Hematopoietic multipotent progenitor cell treated with erythropoietin and hydrocortisone succinate and interleukin-3 and kit ligand, for 4 days (in vitro differentiated cells): ENCODE measurements at regions not wholly inside any gene's neighbourhood (a gene's known extent, or its start where the extent isn't known, plus 50 kb on each side); places are given as distances from the start of the nearest gene placed in this dataset.
"Not testable (repeated sequence)": the region's sequence is repeated elsewhere in the genome, so short reads cannot be mapped to it uniquely, and the experiment has no call there.

ENCODE experiments used
- DNase-seq: peaks from one replicate; pipeline ENCODE4 v3.0.0-alpha.2; 2015

DNA sequence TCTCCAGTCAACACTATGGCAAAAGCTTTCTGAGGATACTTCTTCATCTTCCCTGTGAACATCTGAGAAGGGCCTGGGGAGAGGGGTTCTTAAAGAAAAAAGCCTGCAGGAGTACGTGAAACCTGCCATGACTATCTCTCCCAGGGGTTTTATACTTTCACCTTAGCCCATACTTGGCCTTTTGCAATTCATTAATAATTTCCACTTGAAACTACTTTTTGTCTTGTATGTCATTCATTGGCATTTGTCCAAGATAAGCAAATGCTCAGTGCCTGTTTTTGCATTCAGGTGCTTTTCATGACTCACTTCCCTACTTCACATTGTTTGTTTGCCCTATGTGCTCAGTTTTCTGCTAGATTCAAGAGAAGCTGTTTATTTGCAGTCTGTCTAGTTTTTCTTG, 580.3 kb upstream of the GJE1 start:
- DNase-seq, result peak; percentile 11

DNA sequence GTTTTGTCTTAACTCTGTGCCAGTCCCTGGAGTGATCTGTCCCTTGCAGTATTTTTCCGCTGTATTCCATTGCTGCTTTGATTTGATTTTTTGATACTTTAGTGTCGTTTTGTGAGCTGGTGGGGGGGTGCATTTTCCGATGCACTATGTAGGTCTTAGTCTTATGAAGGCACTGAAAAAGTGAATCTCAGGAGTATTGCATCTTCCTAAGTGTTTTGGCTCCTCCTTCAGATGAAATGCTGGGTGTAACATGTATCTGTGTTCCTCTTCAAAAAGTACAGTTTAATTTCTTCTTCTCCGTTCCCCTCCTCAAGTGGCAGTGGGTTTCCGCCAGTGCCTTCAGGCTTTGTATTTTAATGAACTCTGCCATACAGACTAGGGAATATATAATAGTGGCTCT, 580.7 kb upstream of the GJE1 start:
- DNase-seq, result no peak

GRCh38 chr6:141551318-141551717, 581.4 kb upstream of the GJE1 start:
- no peak for DNase-seq

- no peak for DNase-seq
Measured at GRCh38 chr6:141550471-141550870, 582.3 kb upstream of the GJE1 start.

GRCh38 chr6:141548966-141549365, 583.8 kb upstream of the GJE1 start:
- DNase-seq, result no peak

GRCh38 chr6:141541581-141542324, 591.0 kb upstream of the GJE1 start:
- DNase-seq, result no peak

DNA sequence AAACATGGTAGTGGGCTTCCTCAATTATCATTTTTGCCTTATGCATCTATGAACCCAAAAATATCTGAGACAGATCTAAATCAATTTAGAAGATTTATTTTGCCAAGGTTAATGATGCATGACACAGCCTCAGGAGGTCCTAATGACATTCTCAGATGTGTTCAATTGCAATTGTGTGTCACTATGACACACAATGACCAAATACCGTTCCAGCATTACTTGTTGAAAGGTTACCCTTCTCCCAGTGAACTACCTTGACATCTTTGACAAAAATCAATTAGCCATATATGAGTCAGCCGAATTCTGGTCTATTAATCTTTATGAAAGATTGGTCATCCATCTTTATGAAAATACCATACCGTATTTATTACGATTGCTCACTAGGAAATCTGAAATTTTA, 592.5 kb upstream of the GJE1 start:
- DNase-seq, result no peak

- DNase-seq, result no peak
Measured at GRCh38 chr6:141539617-141540016, 593.1 kb upstream of the GJE1 start.

DNA sequence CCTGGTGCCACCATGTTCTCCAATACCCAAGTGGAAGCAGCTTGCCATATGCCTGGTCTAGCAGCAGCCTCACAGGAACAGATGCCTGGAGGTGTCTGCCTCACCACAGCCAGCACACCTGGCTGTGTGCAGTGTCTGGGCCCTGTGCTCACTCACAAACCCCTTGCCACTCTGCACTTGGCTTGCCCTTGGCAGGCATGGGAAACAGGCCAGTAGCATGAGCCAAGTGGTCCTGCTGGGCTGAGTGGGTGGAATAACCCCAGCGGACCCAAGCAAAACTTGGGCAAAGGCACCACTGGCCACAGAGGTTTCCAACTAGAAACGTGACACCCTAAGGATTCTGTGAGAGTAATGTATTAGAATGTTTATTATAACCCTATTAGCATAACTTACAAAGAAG, 600.5 kb upstream of the GJE1 start:
- no peak for DNase-seq

- no peak for DNase-seq
Measured at GRCh38 chr6:141531040-141531439, 601.7 kb upstream of the GJE1 start.

DNA sequence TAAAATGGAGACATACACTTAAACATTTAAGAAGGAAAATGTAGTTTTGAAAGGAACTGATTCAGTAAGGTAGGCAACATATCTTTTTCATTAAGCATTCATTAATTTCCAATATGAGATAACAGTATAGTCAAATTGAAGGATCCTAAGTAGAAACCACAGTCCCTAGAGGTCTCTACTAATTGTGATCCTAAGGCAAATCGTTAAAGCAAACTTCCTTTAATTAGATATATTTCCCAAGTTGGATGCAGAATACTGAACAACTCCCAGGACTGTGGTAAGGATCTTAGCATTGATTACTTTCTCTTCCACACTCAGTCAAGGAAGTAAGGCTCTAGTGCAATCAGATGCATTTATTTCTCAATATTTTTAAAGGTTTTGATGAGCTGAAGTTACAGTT, 604.1 kb upstream of the GJE1 start:
- no peak for DNase-seq

DNA sequence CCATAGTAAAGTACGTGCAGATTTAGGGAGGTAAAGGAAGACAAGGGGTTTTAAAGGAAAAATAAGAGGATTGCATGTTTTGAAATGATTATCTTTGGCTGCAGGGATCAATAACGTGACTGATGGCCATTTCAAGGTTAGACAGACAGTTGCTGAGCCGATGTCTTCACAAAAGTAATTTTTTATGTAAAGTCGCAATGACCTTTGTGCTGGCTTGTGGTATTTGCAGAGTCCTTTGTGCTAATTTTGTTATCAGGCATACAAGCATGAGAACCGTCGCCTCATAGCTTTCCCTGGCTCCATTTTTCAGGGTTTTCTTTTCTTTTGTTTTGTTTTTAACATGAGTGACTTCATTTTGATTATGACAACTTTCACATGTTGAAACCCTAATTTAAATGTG, 605.7 kb upstream of the GJE1 start:
- DNase-seq, result no peak

DNA sequence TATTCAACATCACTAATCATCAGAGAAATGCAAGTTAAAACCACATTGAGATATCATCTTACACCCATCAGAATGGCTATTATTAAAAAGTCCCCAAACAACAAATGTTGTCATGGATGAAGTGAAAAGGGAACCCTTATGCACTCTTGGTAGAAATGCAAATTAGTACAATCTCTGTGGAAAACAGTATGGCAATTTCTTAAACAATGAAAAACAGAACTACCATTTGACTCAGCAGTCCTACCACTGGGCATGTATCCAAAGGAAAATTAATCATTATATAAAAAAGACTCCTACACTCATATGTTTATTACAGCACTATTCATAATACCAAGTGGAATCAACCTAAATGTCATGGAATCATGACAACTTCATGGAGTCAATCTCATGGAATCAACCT, 611.3 kb upstream of the GJE1 start:
- no peak for DNase-seq

DNA sequence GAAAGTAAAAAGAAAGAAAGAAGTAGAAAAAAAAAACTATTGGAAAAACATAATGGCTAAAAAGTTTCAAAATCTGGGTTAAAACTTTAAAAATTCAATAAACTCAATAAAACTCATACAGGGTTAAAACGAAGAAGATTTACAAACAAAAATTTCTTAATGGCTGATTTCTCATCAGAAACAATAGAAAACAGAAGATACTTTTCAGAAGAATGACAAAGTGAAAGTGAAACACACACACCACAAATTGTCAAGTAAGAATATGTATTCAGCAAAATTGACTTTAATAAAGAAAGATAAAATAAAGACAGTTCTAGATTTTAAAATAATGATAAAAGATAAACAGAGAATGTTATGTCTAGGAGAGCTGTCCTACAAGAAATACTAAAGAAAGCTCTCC, 618.9 kb upstream of the GJE1 start:
- DNase-seq, result peak; percentile 10

GRCh38 chr6:141510803-141511202, 621.9 kb upstream of the GJE1 start:
- DNase-seq, result no peak

DNA sequence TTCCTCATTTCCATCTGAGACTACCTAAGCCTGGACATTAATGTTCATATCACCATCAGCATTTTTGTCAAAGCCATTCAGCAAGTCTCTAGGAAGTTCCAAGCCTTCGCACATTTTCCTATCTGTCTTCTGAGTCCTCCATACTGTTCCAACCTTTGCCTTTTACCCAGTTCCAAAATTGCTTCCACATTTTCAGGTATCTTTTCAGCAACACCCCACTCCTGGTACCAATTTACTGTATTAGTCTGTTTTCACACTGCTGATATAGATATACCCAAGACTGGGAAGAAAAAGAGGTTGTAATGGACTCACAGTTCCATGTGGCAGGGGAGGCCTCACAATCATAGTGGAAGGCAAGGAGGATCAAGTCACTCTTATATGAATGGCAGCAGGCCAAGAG, 626.7 kb upstream of the GJE1 start:
- not testable (repeated sequence) for DNase-seq

GRCh38 chr6:141504318-141504717, 628.4 kb upstream of the GJE1 start:
- DNase-seq, result not testable (repeated sequence)

DNA sequence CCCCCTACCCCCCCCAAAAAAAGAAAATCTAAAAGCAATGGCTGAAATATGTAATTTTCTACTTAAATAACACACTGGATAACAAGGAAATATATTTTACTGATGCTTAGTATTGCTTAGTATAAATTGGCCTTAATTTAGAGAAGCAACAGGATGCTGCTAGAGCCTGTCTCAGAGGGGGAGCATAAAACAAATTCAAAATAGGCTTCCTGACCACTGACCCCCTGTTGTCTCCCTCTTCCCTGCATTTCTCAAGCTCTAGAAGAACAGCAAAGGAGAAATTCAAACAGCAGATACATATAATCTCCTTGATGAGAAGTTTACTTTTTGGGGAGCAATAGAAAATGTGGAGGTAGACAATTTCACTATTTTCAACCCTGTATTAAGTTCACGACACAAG, 631.1 kb upstream of the GJE1 start:
- DNase-seq, result no peak

- DNase-seq, result no peak
Measured at GRCh38 chr6:141498977-141499376, 633.7 kb upstream of the GJE1 start.

- no peak for DNase-seq
Measured at GRCh38 chr6:141492521-141493284, 640.0 kb upstream of the GJE1 start.

DNA sequence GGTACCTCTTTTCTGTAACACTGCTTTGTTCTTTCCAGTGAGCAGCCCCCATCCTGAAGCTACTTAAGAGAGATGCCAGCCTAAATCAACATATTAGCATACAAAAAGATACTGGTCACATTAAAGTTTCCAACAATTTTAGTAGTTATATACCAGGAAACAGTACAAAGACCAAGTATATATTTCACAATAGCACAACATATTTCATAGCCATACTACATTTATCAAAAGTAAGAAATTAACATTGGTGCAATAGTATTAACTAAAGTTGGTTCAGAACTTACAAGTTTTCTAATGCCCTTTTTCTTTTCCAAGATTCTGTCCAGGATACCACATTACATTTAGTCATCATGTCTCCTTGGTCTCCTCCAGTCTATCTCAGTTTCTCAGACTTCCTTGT, 641.0 kb upstream of the GJE1 start:
- no peak for DNase-seq

DNA sequence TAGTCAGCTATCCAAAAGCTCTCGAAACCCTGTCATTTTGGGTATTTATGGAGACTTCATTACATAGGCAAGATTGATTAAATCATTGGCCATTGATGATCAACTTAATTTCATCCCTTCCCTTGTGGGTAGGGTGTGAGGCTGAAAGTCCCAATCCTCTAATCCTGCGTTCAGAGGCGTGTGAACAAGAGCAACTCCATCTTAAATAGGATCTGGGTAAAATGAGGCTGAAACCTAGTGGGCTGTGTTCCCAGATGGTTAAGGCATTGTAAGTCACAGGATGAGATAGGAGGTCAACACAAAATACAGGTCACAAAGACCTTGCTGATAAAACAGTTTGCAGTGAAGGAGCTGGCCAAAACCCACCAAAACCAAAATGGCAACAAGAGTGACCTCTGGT, 641.7 kb upstream of the GJE1 start:
- no peak for DNase-seq

DNA sequence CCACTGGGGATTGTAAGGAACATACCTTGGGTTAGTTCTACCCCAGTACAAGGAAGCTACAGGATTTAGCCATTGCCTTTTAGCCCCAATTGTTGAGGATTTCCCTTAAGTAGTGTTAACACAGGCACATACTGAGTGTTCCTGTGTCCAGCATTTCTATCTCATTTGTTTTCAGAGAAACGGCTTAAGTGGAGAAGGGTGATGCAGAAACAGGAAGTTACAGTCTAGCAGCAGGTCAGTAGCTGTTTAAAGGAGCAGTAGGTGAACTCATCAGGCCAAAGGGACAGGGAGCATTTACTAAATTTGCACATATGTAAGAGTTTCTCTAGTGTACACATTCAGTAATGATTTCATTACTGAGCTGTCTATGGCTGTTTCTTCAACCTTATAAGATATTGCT, 644.2 kb upstream of the GJE1 start:
- peak; percentile 71 for DNase-seq

DNA sequence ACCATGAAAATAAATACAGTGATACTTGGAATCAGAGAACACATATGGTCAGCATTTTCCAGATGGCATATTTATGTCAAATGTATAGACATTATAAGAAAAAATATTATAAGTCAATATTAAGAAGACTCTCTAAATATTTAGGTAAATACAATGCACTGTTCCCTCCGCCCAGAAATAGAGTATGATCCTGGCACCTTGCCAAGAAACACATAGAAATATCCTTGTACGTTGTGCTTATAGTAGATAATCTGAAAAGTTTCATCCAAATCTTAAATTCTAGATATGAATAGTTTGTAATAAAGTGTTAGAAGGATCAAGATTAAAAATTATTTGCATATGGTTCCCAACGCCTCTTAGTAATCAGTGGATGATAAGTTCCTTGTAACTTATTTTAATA, 645.8 kb upstream of the GJE1 start:
- no peak for DNase-seq

DNA sequence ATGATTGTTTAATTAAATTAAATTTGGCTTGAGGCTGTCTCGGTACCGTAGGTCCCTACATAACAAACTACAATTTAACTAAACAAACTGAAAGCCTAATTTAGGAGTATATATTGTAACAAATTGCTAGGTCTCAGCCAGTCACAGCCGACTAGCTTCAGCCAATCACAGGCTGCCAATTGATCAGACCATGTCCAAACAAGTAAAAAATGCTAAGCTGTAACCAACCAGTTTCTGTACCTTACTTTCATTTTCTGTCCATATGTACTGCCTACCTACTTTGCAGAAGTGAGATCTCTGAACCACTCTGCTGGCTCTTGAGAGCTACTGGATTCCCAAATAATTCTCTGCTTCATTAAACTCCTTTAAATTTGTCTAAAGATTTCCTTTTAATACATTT, 648.0 kb upstream of the GJE1 start:
- DNase-seq, result peak; percentile 73
